Mucosa of descending colon (tissue), 3 donors: ENCODE measurements at regions not wholly inside any gene's neighbourhood (a gene's known extent, or its start where the extent isn't known, plus 50 kb on each side); places are given as distances from the start of the nearest gene placed in this dataset.

Source experiments
- ATAC-seq: fragments of 200-7000 bp; cut with Tn5 transposase; one replicate; pipeline ENCODE4 v1.9.1; 2020; ENCODE audit warnings: mild to moderate bottlenecking, moderate library complexity
- DNase-seq, 3 donors: peaks; one replicate each; pipeline ENCODE4 v3.0.0-alpha.2; 2020
- H3K36me3 ChIP-seq: fragments of 200-600 bp; one replicate; pipeline ENCODE4 v1.8.0; 2021; ENCODE audit warnings: low read depth, mild to moderate bottlenecking
- H3K4me1 ChIP-seq: fragments of 200-600 bp; one replicate; pipeline ENCODE4 v1.8.0; 2021; ENCODE audit warnings: low read depth, mild to moderate bottlenecking
- H3K4me3 ChIP-seq: fragments of 200-600 bp; one replicate; pipeline ENCODE4 v1.8.0; 2021; ENCODE audit warnings: mild to moderate bottlenecking
- H3K9me3 ChIP-seq: fragments of 200-600 bp; one replicate; pipeline ENCODE4 v1.8.0; 2021; ENCODE audit warnings: mild to moderate bottlenecking
- CTCF ChIP-seq: fragments of 200-600 bp; IDR thresholded peaks from one replicate; pipeline ENCODE4 v1.8.0; 2022; ENCODE audit warnings: antibody characterized with exemption, mild to moderate bottlenecking
- intact Hi-C, 2 donors: fragments of 100-400 bp; cut with DNase I in 1 of 2; cut with micrococcal nuclease in 1 of 2; formaldehyde crosslinking; loops; one replicate each; pipeline versions ENCODE4 v1.11.0 to v1.11.1; 2022; cut with DNase I, micrococcal nuclease
- donor health status: DM: no; HTN: no; CAD: no; lungs with moderate emphysema.
- donor health status: DM: no; HTN: no; CAD: no.
- donor health status: DM: no; HTN: yes; CAD: no.

DNA sequence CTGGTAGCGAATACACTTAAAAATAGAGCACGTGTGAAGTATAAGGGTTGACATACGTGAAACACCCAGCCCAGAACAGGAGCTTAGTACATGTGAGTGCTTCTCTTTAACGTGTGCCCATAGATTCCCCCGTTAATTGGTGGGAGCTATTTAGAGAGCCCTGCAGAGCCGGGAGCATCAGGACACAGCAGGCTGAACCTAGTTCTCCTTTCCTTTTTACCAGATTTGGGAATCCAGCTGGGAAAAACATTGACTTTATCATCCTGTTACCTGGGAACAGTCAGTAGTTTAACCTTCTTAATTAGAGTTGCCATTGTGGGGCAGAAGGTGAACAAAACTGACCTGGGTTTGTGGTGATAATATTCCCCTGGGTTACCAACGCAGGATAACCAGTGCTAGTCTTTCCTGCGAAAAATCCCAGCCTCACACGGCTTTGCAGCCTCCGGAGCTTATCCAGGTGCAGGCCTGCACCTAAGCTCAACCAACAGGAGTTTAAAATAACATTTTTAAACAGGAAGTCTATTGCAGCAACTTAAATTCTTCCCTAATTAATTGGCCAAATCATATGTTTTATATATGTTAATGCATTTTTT is 78.1 kb upstream of the SPTBN1 start:
- ATAC-seq (no peak), DNase-seq (no peak)
- H3K36me3 ChIP-seq, result no peaks in the 10 kb centered on the region
- no peak overlapping the region for H3K4me3 ChIP-seq
- intact Hi-C loops, result no loop called here
- TF ChIP-seq CTCF, result no peak
- no peaks in the 10 kb centered on the region for H3K4me1 ChIP-seq
- no peaks in the 10 kb centered on the region for H3K9me3 ChIP-seq

- DNase-seq (no peak), ATAC-seq (no peak)
- no peak overlapping the region for H3K4me3 ChIP-seq
- no peak for TF ChIP-seq CTCF
- no peaks in the 10 kb centered on the region for H3K36me3 ChIP-seq
- H3K4me1 ChIP-seq, result no peaks in the 10 kb centered on the region
- H3K9me3 ChIP-seq, result no peaks in the 10 kb centered on the region
- intact Hi-C loops, result no loop called here
These were observed 75.5 kb upstream of the SPTBN1 start for GRCh38 chr2:54380670-54381069.

- intact Hi-C loops, result no loop called here
- ATAC-seq, result no peak
- Histone ChIP-seq H3K9me3 (no peaks in the 10 kb centered on the region), H3K36me3 (no peaks in the 10 kb centered on the region), H3K4me3 (no peak overlapping the region), H3K4me1 (no peaks in the 10 kb centered on the region)
- TF ChIP-seq CTCF, result no peak
- no peak for DNase-seq
These were observed 74.8 kb upstream of the SPTBN1 start for GRCh38 chr2:54381293-54381692.

- H3K4me3 ChIP-seq, result no peak overlapping the region
- DNase-seq (no peak), ATAC-seq (no peak)
- intact Hi-C loops, result no loop called here
- H3K36me3 ChIP-seq, result no peaks in the 10 kb centered on the region
- H3K4me1 ChIP-seq, result no peaks in the 10 kb centered on the region
- TF ChIP-seq CTCF, result no peak
- no peaks in the 10 kb centered on the region for H3K9me3 ChIP-seq
These were observed 73.5 kb upstream of the SPTBN1 start for GRCh38 chr2:54382601-54383000.

GRCh38 chr2:54384301-54385203 is 71.6 kb upstream of the SPTBN1 start:
- ATAC-seq, result no peak
- intact Hi-C loops, result no loop called here
- Histone ChIP-seq H3K4me1 (no peaks in the 10 kb centered on the region), H3K36me3 (no peaks in the 10 kb centered on the region), H3K9me3 (no peaks in the 10 kb centered on the region), H3K4me3 (no peak overlapping the region)
- no peak for TF ChIP-seq CTCF
- no peak for DNase-seq
